ENCODE measurements at regions not wholly inside any gene's neighbourhood (a gene's known extent, or its start where the extent isn't known, plus 50 kb on each side); places are given as distances from the start of the nearest gene placed in this dataset.

DNA sequence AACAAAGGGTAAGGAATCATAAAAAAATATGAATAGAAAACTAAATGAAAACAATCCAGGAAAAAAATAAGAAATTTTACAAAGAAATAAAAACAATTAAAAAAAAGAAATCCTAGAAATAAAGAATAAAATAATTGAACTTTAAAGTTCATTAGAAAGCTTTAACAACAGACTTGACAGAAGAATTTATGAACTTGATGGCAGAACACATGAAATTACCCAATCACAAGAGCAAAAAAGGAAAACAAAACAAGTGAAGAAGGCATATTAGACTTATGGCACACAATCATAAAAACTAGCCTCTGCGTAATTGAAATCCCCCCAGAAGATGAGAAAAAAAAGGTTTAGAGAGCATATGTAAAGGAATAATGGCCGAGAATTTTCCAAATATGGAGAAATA is 802.5 kb upstream of the B3GALT2 start:
- DNase-seq (ENCODE audit: low spot score), result no peak

DNA sequence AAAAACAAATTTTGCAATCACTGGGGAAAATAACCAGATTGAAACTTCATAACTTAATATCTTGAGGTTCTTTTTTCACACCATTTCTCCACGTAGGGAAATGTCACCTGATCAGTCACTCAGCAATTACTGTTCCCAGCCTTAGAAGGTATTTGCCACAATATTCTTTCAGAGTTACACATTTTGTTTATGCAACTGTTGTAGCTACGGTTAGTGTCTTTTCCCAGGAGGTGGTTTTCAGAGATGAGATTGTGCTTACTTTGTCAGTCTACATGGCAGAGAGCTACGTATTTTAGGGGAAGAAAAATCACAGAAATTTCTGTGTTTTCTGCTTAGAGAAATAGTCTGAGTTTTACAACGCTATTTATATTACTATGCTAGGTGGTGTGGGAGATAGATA is 792.8 kb upstream of the B3GALT2 start:
- DNase-seq (ENCODE audit: low spot score), result no peak

DNA sequence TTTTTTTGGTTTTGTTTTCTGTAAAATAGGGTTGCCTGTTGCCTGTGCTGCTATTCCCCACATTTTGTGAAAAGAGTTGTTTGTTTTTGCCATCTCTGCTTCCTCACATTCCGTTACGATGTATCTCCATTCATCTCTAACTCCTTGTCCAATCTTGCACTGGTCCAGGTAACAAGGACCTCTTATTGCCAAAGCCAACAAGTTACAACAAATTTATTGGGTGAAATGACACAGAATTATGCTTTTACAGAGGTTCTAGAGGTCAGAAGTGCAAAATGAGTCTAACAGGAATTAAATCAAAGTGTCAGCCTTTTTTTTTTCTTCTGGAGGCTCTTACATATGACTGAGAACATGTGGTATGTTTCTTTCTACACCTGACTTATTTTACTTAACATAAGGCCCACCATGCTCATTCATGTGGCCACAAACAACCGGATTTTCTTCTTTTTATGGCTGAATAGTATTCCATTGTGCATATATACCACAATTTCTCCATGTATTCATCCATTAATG is 787.9 kb upstream of the B3GALT2 start:
- DNase-seq (ENCODE audit: low spot score), result no peak

DNA sequence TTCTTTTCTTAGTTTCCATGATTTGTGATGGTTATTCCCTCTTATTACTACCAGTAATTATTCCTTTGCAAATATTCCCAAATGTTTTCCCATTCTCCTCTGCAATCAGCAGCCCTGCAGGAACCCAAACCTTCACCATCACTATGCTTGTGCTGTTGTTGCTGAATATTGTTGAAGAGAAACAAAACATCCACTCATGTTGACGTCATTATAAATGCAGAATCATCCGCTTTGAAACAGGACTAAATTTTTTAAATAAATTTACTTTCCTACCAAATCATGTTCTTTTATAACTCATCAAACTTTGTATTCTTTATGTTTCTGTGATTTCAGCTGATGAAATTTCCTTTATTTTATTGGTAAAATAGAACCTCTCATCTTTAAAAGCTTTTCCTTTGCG is 787.0 kb upstream of the B3GALT2 start:
- DNase-seq (ENCODE audit: low spot score), result no peak

DNA sequence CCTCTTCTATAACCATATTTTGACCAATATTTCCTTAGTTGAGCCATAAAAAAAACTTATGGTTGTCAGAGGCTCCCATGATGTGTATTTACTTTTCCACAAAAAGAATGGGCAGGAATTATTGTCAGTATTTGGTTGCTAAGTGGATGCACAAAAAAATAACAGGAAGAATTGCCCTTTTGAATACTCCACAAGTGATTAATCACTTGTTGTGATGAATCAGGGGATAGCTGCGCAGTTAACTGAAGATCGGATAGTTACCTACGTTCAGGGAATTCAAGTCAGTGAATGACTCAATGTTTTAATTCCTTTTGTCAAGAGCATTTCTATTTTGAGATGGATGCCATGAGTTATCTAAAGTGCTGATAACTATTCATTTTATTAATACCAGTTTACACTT is 785.2 kb upstream of the B3GALT2 start:
- DNase-seq (ENCODE audit: low spot score), result no peak

DNA sequence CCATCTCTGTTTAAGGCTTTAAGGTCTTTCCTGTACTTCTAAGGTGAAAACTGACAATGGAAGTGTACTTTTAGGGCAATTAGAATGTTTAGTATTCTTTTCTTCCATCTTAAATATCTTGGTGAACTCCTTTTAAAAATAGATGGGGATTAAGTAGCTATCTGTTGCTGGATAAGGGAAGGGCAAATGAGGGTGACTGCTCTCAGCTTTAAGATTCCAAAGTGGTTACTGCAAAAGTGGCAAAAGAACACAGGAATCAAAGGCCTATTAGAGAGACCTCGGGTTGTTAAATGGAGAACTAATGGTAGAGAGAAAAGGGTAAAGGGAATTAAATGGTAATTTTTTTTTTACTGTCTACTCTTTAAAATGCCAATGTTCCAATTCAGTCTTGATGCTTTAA is 774.1 kb upstream of the B3GALT2 start:
- no peak for DNase-seq (ENCODE audit: low spot score)

DNA sequence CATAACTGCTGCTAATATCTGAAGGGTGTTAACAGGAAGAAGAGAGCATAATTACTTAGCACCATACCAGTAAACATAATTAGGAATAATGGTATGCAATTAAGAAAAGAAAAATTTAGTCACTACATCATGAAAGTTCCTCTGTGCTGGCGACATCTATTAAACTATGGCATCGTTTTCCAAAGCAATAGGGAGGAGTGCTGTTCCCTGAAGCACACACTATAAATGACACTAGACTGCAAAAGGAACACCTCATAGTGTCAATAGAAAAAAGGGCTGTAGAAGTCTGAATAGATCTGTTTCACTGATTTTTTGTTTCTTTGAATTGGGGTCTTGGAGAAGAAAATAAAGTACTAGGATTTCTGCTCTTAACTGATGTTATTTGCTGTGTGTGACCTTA is 773.6 kb upstream of the B3GALT2 start:
- no peak for DNase-seq (ENCODE audit: low spot score)

- no peak for DNase-seq (ENCODE audit: low spot score)
Observed at GRCh38 chr1:193957556-193958095, 771.2 kb upstream of the B3GALT2 start.

DNA sequence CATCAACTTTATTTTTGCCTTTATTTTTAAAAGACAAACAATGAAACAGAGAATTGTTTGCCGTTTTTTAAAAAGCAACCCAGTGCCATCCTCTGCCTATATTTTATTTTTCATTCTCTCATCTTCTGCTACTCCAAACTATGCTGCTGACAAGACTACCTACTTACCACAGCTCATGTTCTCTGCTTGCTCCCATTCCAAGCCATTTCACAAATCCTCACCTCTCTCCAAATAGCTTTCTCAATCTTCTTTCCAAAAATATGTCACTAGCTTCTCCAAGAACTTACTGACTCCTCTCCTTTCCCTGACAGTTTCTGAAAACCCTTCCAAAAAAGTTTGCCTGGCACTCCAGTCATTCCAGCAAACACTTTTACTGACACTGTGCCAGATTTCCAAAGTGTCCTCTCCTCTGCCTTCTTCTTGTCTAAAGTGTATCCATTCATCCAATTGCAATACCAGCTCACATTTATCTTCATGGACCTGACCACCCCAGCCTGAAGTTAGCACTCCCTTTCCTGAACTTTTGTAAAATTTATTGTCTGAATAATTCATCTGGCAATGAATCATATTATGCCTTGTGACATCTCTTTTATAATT is 766.5 kb upstream of the B3GALT2 start:
- DNase-seq (ENCODE audit: low spot score), result no peak

DNA sequence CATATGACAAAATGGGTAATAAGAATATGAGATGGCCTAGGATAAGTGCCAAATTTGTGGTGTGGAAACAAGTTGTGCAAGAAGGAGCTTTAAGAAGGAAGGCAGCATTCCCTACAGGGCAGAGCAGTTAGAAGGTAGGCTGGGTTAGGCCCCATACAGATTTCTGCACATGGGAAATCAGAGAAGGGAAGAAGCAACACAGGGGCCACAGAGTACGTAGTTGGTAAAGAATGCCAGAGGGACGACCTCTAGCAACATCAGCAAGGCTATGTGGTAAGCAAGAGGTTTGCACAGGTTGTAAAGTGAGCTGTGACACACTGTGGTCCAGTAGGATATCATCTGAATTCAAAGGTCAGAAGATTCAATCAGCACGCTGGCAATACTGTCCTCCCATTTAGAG is 765.6 kb upstream of the B3GALT2 start:
- no peak for DNase-seq (ENCODE audit: low spot score)

DNA sequence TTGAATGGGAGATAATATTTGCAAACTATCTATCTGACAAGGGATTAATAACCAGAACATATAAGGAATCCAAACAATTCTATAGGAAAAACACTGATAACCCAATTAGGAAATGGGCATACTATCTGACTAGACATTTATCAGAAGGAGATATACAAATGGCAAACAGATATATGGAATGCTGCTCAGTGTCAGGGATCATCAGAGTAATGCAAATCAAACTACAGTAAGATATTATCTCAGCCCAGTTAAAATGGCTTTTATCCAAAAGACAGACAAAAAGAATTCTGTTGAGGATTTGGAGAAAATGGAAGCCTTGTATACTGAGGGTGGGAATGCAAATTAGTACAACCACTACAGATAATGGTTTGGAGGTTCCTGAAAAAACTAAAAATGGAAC is 758.0 kb upstream of the B3GALT2 start:
- no peak for DNase-seq (ENCODE audit: low spot score)

GRCh38 chr1:193940176-193940575 is 753.8 kb upstream of the B3GALT2 start:
- no peak for DNase-seq (ENCODE audit: low spot score)

GRCh38 chr1:193939585-193939984 is 753.2 kb upstream of the B3GALT2 start:
- no peak for DNase-seq (ENCODE audit: low spot score)

DNA sequence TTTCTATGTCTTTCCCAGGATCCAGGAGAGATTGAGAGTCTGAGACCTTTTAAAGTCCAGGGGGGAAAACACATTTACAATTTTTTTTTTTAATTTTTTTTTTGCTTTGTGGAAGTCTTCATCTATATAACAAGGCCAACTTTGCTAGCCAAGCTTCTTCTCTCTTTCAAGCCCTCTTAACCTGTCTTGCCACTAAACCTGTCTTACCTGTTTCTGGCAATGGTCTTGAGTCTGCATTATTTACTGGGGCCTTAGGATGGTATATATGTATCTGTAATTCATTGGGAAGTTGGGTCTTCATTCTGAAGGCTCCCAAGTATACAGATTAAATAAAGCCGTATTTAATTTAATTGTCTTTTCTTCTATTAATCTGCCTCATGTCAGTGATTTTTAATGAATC is 750.9 kb upstream of the B3GALT2 start:
- no peak for DNase-seq (ENCODE audit: low spot score)

DNA sequence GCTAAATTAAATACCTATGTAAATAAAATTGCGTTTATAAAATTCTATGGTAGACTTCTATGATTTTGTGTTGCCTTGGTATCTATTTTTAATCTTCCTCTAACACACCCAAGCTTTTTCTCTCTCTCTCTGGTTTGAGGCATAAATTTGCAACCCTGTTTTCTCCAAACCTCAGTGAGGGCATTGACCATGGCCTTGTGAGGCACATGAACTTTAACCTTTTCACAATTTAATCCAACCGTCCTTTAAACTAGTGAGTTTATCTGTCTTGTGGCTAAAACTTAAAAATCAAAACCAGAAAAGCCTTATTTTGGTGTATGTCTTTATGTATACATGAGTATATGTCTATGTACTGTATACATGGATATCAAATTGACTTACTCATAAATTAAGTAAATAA is 746.6 kb upstream of the B3GALT2 start:
- no peak for DNase-seq (ENCODE audit: low spot score)

DNA sequence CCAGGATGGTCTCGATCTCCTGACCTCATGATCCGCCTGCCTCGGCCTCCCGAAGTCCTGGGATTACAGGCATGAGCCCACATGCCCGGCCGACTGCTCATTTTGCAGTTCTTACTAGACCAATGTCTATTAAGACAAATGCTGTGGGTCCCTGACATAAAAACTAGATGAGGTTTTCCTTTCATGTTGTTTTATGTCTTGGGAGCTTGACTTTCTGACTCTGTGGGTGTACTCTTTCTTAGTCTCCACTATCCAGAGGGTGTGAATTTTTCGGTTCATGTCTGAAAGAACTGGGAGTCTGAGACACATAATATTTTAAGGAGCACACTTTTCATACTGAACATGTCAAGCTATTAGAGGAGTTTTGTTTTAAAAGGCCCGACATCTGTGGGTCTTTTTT is 744.9 kb upstream of the B3GALT2 start:
- DNase-seq (ENCODE audit: low spot score), result no peak

DNA sequence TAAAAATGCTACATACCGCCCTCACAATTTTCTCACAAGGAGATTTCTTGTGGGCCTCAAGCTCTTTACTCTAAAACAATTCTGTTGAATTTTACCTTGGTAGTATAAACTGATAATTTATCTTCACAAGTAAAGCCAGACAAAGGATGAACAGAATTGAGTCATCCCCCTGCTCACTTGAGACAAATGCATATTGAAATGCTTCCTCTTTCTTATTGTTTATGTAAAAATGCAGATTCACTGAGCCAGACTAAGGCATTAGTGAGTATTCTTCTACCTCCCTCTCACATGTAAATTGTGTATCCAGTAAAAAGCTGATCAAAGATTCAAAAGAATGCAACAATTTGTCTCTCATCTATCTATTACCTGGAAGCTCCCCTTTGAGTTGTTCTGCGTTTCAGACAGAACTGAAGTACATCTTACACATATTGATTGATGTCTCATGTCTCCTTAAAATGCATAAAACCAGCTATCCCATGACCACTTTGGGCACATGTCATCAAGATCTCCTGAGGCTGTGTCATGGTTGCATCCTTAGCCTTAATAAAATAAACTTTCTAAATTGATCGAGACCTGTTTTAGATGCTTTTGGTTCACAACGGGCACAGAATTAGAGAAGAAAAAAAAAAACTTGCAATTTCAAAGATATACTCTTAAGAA is 743.1 kb upstream of the B3GALT2 start:
- no peak for DNase-seq (ENCODE audit: low spot score)

DNA sequence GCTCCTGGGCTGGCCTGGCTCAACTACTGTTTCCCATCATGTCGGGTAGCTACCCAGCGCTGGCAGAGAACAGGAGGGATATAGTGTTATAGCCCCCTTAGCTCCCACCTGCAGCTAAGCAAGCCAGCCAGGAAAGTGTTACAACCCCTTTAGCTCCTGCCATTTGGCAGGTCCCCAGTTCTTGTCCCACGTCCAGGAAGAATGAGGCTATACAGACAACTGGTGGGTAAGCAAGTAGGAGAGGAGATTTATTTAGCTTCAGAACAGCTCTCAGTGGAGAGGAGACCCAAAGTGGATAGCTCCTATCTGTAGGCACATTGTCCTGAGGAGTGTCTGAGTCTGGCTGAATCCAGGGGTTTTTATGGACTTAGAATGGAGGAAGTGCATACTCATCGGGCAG is 741.1 kb upstream of the B3GALT2 start:
- no peak for DNase-seq (ENCODE audit: low spot score)

DNA sequence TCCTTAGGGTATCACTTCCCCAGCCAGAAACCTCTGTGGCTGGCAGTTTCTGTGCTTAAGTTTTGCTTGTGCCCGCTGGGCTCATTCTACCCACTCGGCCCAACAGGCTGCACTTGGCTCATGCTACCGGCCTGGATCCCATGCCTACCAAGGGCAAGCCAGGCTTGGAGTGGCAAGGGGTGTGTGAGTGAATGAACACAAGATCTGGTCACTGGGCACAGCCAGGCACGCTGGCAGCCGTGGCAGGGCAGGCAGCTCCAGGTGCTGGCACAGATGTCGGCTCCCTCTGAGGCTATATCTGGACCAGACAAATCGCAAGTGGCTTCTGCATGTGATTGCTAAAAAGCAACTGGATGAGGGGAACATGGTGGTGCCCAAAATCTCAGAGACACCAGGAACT is 740.5 kb upstream of the B3GALT2 start:
- no peak for DNase-seq (ENCODE audit: low spot score)

- no peak for DNase-seq (ENCODE audit: low spot score)
Observed at GRCh38 chr1:193919827-193920226, 733.4 kb upstream of the B3GALT2 start.

DNA sequence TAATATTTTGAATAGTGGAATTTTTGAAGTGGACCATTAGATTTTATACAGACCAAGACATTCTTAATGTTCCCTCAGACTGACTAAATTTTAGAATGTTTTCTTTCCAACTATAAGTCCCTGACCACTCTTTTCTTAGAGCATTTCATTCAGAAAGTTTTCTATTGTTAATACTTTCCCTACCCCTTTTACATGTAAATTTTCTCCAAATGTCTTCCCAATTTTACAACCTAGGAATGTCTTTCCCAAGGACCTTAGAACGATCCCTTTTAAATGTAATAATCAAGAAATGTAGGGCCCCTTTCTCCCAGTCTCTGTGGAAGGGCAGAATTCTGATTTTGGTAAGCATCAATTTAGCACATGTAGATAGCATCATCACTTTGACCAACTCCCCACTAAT is 730.0 kb upstream of the B3GALT2 start:
- no peak for DNase-seq (ENCODE audit: low spot score)

DNA sequence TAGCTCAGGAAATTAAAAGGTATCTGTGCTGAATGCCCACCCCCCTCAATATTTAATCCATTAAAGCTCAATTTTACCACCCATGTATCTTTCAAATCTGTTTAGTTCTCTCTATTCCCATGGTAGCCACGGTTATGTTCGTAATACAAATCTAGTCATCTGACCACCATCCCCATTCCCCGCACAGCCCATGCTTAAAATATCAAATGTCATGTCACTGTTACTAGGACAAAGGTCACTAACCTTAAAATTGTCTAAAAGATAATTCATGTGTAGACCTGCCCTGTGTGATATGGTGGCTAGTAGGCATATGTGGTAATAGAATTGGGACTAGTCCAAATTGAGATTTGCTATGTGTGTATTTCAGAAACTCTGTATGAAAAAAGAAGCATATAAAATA is 728.5 kb upstream of the B3GALT2 start:
- DNase-seq (ENCODE audit: low spot score), result no peak

DNA sequence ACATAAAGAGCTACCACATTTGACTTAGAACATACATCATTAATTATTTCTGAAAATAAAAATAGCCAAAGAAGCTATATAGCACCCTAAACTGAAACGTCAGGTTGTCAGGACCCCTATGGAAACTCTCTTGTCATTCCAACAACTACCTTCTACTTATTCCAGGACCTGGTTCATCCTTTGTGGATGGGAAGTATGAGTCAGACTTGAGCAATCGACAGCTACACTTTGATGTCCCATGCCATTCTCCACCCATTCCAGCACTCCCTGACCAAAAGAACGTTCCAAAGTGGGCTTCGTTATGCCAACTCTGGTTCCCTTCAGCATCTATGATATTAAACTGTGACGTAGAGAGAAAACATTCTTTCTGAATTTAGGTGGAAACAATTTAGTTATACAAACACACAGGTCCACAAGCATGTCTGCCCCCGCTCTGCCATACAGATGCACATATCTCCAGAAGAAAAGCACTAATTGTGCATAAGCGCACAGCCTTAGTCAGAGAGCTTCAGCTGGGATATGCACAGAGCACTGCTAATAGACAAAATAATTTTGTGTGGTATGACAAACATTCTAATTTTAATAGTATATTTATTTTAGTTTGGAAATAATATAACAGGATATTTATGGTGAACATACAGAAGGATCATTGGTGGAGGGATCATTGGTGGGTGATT is 723.1 kb upstream of the B3GALT2 start:
- DNase-seq (ENCODE audit: low spot score), result no peak
